Osteoblast (primary cell): ENCODE measurements at regions not wholly inside any gene's neighbourhood (a gene's known extent, or its start where the extent isn't known, plus 50 kb on each side); places are given as distances from the start of the nearest gene placed in this dataset.

ENCODE experiments used
- DNase-seq: peaks from one replicate; pipeline ENCODE4 v3.0.0; 2011; ENCODE audit warnings: low spot score, mixed read lengths; ENCODE audit not compliant: insufficient read length; ENCODE audit errors: missing footprints
- H2AFZ ChIP-seq: 2 replicates; pipeline ENCODE4 v1.6.0; 2011; ENCODE audit warnings: mild to moderate bottlenecking, low read length
- H3K27ac ChIP-seq: 2 replicates; pipeline ENCODE4 v1.5.1; 2011; ENCODE audit warnings: mild to moderate bottlenecking, low read depth, low read length, moderate library complexity
- H3K27me3 ChIP-seq: 2 replicates; pipeline ENCODE4 v1.6.0; 2012; ENCODE audit warnings: mild to moderate bottlenecking, control low read depth, inconsistent platforms, low read length, moderate library complexity; ENCODE audit not compliant: insufficient read depth
- H3K36me3 ChIP-seq: 2 replicates; pipeline ENCODE4 v1.5.1; 2011; ENCODE audit warnings: mild to moderate bottlenecking, low read length, control low read depth, moderate library complexity; ENCODE audit not compliant: insufficient read depth
- H3K4me1 ChIP-seq: 2 replicates; pipeline ENCODE4 v1.5.1; 2011; ENCODE audit warnings: mild to moderate bottlenecking, low read length, control low read depth, moderate library complexity; ENCODE audit not compliant: insufficient read depth
- H3K4me2 ChIP-seq: 2 replicates; pipeline ENCODE4 v1.6.0; 2011; ENCODE audit warnings: mild to moderate bottlenecking, low read length; ENCODE audit not compliant: insufficient read depth
- H3K4me3 ChIP-seq: fragments of 200-600 bp; sonication (generic); 3 replicates; pipeline ENCODE4 v1.5.1; 2012; ENCODE audit warnings: mild to moderate bottlenecking, low read length, inconsistent platforms; ENCODE audit not compliant: insufficient read depth
- H3K79me2 ChIP-seq: 2 replicates; pipeline ENCODE4 v1.6.0; 2012; ENCODE audit warnings: mild to moderate bottlenecking, low read length, control low read depth, inconsistent platforms; ENCODE audit not compliant: insufficient read depth
- H3K9me3 ChIP-seq: 2 replicates; pipeline ENCODE4 v1.5.1; 2011; ENCODE audit warnings: low read depth, low read length, control low read depth
- H4K20me1 ChIP-seq: 2 replicates; pipeline ENCODE4 v1.6.0; 2012; ENCODE audit warnings: mild to moderate bottlenecking, low read length, control low read depth; ENCODE audit not compliant: insufficient read depth
- TF ChIP-seq, protein P1 (sequence below): IDR thresholded peaks from 2 replicates; pipeline ENCODE4 v1.5.1; 2011; ENCODE audit warnings: mild to moderate bottlenecking, low read depth, low read length, moderate library complexity; ENCODE audit errors: extremely low read depth

DNA sequence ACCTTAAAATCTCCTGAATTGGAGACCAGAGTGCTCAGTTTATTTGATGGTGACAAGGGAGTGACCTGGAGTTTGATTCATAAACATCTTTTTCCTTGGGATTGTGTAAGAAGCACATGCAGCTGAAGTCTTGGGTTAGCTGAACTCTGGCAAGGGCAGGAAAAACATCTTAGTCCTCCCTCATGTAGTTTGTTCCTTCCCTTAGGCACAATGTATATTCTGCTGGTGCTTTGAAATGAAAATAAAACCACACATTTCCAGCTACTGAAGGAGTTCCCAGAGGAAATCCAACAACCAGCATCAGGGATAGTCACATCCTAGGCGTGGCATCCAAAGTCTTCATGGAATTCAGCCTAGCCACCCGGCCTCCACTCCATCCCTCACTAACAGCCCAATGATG lies 95.2 kb upstream of the PAPPA start:
- TF ChIP-seq, protein P1, sequence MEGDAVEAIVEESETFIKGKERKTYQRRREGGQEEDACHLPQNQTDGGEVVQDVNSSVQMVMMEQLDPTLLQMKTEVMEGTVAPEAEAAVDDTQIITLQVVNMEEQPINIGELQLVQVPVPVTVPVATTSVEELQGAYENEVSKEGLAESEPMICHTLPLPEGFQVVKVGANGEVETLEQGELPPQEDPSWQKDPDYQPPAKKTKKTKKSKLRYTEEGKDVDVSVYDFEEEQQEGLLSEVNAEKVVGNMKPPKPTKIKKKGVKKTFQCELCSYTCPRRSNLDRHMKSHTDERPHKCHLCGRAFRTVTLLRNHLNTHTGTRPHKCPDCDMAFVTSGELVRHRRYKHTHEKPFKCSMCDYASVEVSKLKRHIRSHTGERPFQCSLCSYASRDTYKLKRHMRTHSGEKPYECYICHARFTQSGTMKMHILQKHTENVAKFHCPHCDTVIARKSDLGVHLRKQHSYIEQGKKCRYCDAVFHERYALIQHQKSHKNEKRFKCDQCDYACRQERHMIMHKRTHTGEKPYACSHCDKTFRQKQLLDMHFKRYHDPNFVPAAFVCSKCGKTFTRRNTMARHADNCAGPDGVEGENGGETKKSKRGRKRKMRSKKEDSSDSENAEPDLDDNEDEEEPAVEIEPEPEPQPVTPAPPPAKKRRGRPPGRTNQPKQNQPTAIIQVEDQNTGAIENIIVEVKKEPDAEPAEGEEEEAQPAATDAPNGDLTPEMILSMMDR = no peak
- no peaks in the 10 kb centered on the region for H4K20me1 ChIP-seq
- H3K27me3 ChIP-seq = no peaks in the 10 kb centered on the region
- H3K9me3 ChIP-seq = no peaks in the 10 kb centered on the region
- DNase-seq = no peak
- no peaks in the 10 kb centered on the region for H3K36me3 ChIP-seq
- peaks cover 10% of the 10 kb centered on the region for H3K4me1 ChIP-seq
- H3K4me3 ChIP-seq = no peak overlapping the region
- peak overlapping the region; percentile 23 for H2AFZ ChIP-seq
- no peak overlapping the region for H3K27ac ChIP-seq
- H3K4me2 ChIP-seq = no peak overlapping the region
- no peaks in the 10 kb centered on the region for H3K79me2 ChIP-seq

GRCh38 chr9:116059466-116059865 lies 94.1 kb upstream of the PAPPA start:
- no peaks in the 10 kb centered on the region for H4K20me1 ChIP-seq
- H3K4me2 ChIP-seq = no peak overlapping the region
- H3K79me2 ChIP-seq = no peaks in the 10 kb centered on the region
- no peaks in the 10 kb centered on the region for H3K9me3 ChIP-seq
- peak overlapping the region; percentile 35 for H3K27ac ChIP-seq
- H3K36me3 ChIP-seq = no peaks in the 10 kb centered on the region
- no peaks in the 10 kb centered on the region for H3K27me3 ChIP-seq
- no peak overlapping the region for H3K4me3 ChIP-seq
- TF ChIP-seq, protein P1 = no peak
- no peak for DNase-seq
- H2AFZ ChIP-seq = no peak overlapping the region
- peaks cover 10% of the 10 kb centered on the region for H3K4me1 ChIP-seq

DNA sequence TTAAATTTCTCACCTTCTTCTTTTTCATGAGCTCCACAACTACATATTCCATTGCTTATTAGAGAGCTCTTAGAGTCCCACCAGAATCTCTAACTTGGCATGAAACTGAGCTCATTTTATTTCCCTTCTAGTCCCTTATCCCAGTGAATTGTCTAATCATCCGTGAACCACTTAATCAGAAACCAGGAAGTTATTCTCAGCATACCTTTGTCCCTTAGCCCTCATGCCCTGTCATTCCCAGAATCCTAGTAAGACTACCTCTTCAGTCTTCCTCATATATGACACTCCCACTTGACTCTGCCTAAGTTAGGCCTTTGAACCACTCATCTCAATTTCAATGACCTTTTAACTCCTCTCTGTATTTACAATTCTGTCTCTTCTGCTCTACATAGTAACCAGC lies 93.0 kb upstream of the PAPPA start:
- Histone ChIP-seq H3K4me3 (no peak overlapping the region), H4K20me1 (no peaks in the 10 kb centered on the region), H3K27ac (no peak overlapping the region), H3K4me2 (no peak overlapping the region), H3K79me2 (no peaks in the 10 kb centered on the region), H3K9me3 (no peaks in the 10 kb centered on the region), H3K36me3 (no peaks in the 10 kb centered on the region), H2AFZ (no peak overlapping the region), H3K4me1 (peaks cover 10% of the 10 kb centered on the region), H3K27me3 (no peaks in the 10 kb centered on the region)
- TF ChIP-seq, protein P1 = no peak
- DNase-seq = no peak

- no peak overlapping the region for H3K4me2 ChIP-seq
- no peak overlapping the region for H2AFZ ChIP-seq
- TF ChIP-seq, protein P1 = no peak
- no peak overlapping the region for H3K27ac ChIP-seq
- H3K36me3 ChIP-seq = no peaks in the 10 kb centered on the region
- no peak for DNase-seq
- H3K79me2 ChIP-seq = no peaks in the 10 kb centered on the region
- no peak overlapping the region for H3K4me3 ChIP-seq
- H4K20me1 ChIP-seq = no peaks in the 10 kb centered on the region
- peaks cover 10% of the 10 kb centered on the region for H3K4me1 ChIP-seq
- H3K27me3 ChIP-seq = no peaks in the 10 kb centered on the region
- H3K9me3 ChIP-seq = no peaks in the 10 kb centered on the region
Observed at GRCh38 chr9:116061546-116062205, 91.9 kb upstream of the PAPPA start.
